IMR-90 (cell line): ENCODE measurements at regions not wholly inside any gene's neighbourhood (a gene's known extent, or its start where the extent isn't known, plus 50 kb on each side); places are given as distances from the start of the nearest gene placed in this dataset.

ENCODE experiments used
- ATAC-seq: fragments of 200-7000 bp; cut with Tn5 transposase; 2 replicates; pipeline ENCODE4 v1.9.1; 2020; ENCODE audit warnings: low read depth, mild to moderate bottlenecking, moderate library complexity
- BruUV-seq: library from RNA; stranded (reverse); fragments of 400-500 nt; replicated peaks from 2 replicates; lab custom pipeline; 2021; lab: Mats Ljungman, UMichigan
- CTCF ChIA-PET: fragments of 300-600 bp; formaldehyde crosslinking; extraction: SDS; loops from one replicate; lab custom pipeline; 2021; ENCODE audit warnings: antibody characterized with exemption; lab: Yijun Ruan, JAX
- POLR2A ChIA-PET: fragments of 300-600 bp; sonication (Branson Sonifier 250); formaldehyde crosslinking; loops from one replicate; lab custom pipeline; 2022; ENCODE audit warnings: antibody characterized with exemption; ENCODE audit not compliant: unreplicated experiment; lab: Charles Lee
- DNase-seq: peaks from one replicate; pipeline ENCODE4 v3.0.0; 2013
- H2AFZ ChIP-seq: replicated peaks from 2 replicates; pipeline ENCODE3; 2013; ENCODE audit warnings: low read length, mild to moderate bottlenecking; ENCODE audit not compliant: poor library complexity
- H2AK5ac ChIP-seq: 2 replicates; pipeline ENCODE4 v1.6.1; 2013; ENCODE audit warnings: low read depth, low read length, inconsistent platforms
- H2AK9ac ChIP-seq: replicated peaks from 2 replicates; pipeline ENCODE3; 2013; ENCODE audit warnings: mild to moderate bottlenecking, low read depth, low read length, moderate library complexity; ENCODE audit not compliant: poor library complexity
- H2BK120ac ChIP-seq: 2 replicates; pipeline ENCODE4 v1.6.1; 2013; ENCODE audit warnings: low read depth, low read length, inconsistent platforms
- H2BK15ac ChIP-seq: 3 replicates; pipeline ENCODE4 v1.6.1; 2013; ENCODE audit warnings: low read depth, low read length, inconsistent platforms
- H2BK20ac ChIP-seq: 2 replicates; pipeline ENCODE4 v1.6.1; 2013; ENCODE audit warnings: low read depth, mild to moderate bottlenecking, inconsistent platforms, low read length, moderate library complexity
- H2BK5ac ChIP-seq: 2 replicates; pipeline ENCODE4 v1.6.1; 2013; ENCODE audit warnings: mild to moderate bottlenecking, low read depth, low read length, inconsistent platforms; ENCODE audit not compliant: poor library complexity, severe bottlenecking
- H3K14ac ChIP-seq: replicated peaks from 2 replicates; pipeline ENCODE4 v1.6.1; 2013; ENCODE audit warnings: low read depth, low read length, inconsistent platforms
- H3K18ac ChIP-seq: 2 replicates; pipeline ENCODE4 v1.6.1; 2013; ENCODE audit warnings: low read depth, low read length, control low read depth
- H3K23ac ChIP-seq: 2 replicates; pipeline ENCODE4 v1.6.1; 2013; ENCODE audit warnings: low read depth, low read length, inconsistent platforms
- H3K27ac ChIP-seq: 2 replicates; pipeline ENCODE4 v1.5.1; 2013; ENCODE audit warnings: mild to moderate bottlenecking, control low read depth, low read length; ENCODE audit not compliant: insufficient read depth
- H3K27me3 ChIP-seq: 2 replicates; pipeline ENCODE4 v1.6.1; 2013; ENCODE audit warnings: low read length; ENCODE audit not compliant: control insufficient read depth, insufficient read depth
- H3K36me3 ChIP-seq: 2 replicates; pipeline ENCODE4 v1.6.1; 2013; ENCODE audit warnings: low read length, mixed read lengths; ENCODE audit not compliant: control insufficient read depth, insufficient read depth
- H3K4ac ChIP-seq: 2 replicates; pipeline ENCODE4 v1.6.1; 2013; ENCODE audit warnings: low read depth, low read length, inconsistent platforms
- H3K4me1 ChIP-seq: 2 replicates; pipeline ENCODE4 v1.6.1; 2013; ENCODE audit warnings: low read length, mixed read lengths; ENCODE audit not compliant: control insufficient read depth, insufficient read depth
- H3K4me2 ChIP-seq: 2 replicates; pipeline ENCODE4 v1.6.1; 2013; ENCODE audit warnings: low read depth, mild to moderate bottlenecking, control low read depth, low read length, moderate library complexity
- H3K4me3 ChIP-seq: 2 replicates; pipeline ENCODE4 v1.5.1; 2013; ENCODE audit warnings: low read depth, mild to moderate bottlenecking, control low read depth, low read length, moderate library complexity; ENCODE audit not compliant: insufficient read depth
- H3K56ac ChIP-seq: 2 replicates; pipeline ENCODE4 v1.6.1; 2013; ENCODE audit warnings: low read length, inconsistent platforms; ENCODE audit not compliant: insufficient read depth; ENCODE audit errors: extremely low read depth
- H3K79me1 ChIP-seq, 2 experiments: 2 replicates each; pipeline ENCODE4 v1.6.1; 2013; ENCODE audit warnings: low read length in 2 of 2, inconsistent platforms in 1 of 2, low read depth in 1 of 2
- H3K9ac ChIP-seq: 2 replicates; pipeline ENCODE4 v1.6.1; 2013; ENCODE audit warnings: low read depth, low read length, control low read depth
- H3K9me1 ChIP-seq: 2 replicates; pipeline ENCODE4 v1.6.1; 2013; ENCODE audit warnings: low read length, inconsistent platforms; ENCODE audit not compliant: insufficient read depth
- H3K9me3 ChIP-seq: 2 replicates; pipeline ENCODE4 v1.6.1; 2013; ENCODE audit warnings: low read length; ENCODE audit not compliant: control insufficient read depth, insufficient read depth
- H4K20me1 ChIP-seq: 2 replicates; pipeline ENCODE4 v1.6.1; 2013; ENCODE audit warnings: low read length, inconsistent platforms; ENCODE audit not compliant: insufficient read depth
- H4K5ac ChIP-seq: 2 replicates; pipeline ENCODE4 v1.6.1; 2013; ENCODE audit warnings: mild to moderate bottlenecking, low read depth, low read length, control low read depth
- H4K8ac ChIP-seq, 2 experiments: 2 replicates each; pipeline ENCODE4 v1.6.1; 2013; ENCODE audit warnings: low read depth in 2 of 2, low read length in 2 of 2, control low read depth in 1 of 2, inconsistent platforms in 1 of 2
- H4K91ac ChIP-seq: 2 replicates; pipeline ENCODE4 v1.6.1; 2013; ENCODE audit warnings: low read depth, low read length, inconsistent platforms; ENCODE audit not compliant: insufficient read depth
- BHLHE40 ChIP-seq: fragments of 150-350 bp; IDR thresholded peaks from 2 replicates; pipeline ENCODE4 v1.6.1; 2016; ENCODE audit warnings: mild to moderate bottlenecking, low read depth, low read length
- CEBPB ChIP-seq: IDR thresholded peaks from 2 replicates; pipeline ENCODE4 v1.6.1; 2012; ENCODE audit warnings: low read depth, low read length, improper control_type of control experiment
- CHD1 ChIP-seq: IDR thresholded peaks from 2 replicates; pipeline ENCODE4 v1.6.1; 2012; ENCODE audit warnings: low read depth, low read length, improper control_type of control experiment
- CTCF ChIP-seq: conservative IDR thresholded peaks from 2 replicates; pipeline ENCODE4 v1.5.1; 2012; ENCODE audit warnings: mild to moderate bottlenecking, low read depth, low read length, improper control_type of control experiment
- ELK1 ChIP-seq: fragments of 150-350 bp; IDR thresholded peaks from 2 replicates; pipeline ENCODE4 v1.6.1; 2016; ENCODE audit warnings: low read depth, mild to moderate bottlenecking, low read length, moderate library complexity, borderline replicate concordance
- FOS ChIP-seq: fragments of 150-350 bp; IDR thresholded peaks from 2 replicates; pipeline ENCODE4 v1.6.1; 2016; ENCODE audit warnings: low read depth, low read length
- MAFK ChIP-seq: IDR thresholded peaks from 2 replicates; pipeline ENCODE4 v1.6.1; 2012; ENCODE audit warnings: low read depth, low read length, improper control_type of control experiment
- MAZ ChIP-seq: IDR thresholded peaks from 2 replicates; pipeline ENCODE4 v1.6.1; 2012; ENCODE audit warnings: low read depth, mild to moderate bottlenecking, low read length, improper control_type of control experiment, moderate library complexity, borderline replicate concordance
- MXI1 ChIP-seq: IDR thresholded peaks from 2 replicates; pipeline ENCODE4 v1.6.1; 2012; ENCODE audit warnings: low read depth, mild to moderate bottlenecking, low read length, moderate library complexity, borderline replicate concordance
- NFE2L2 ChIP-seq: fragments of 150-350 bp; IDR thresholded peaks from 2 replicates; pipeline ENCODE4 v1.6.1; 2016; ENCODE audit warnings: low read depth, mild to moderate bottlenecking, low read length
- POLR2A ChIP-seq: IDR thresholded peaks from 2 replicates; pipeline ENCODE4 v1.6.1; 2012; ENCODE audit warnings: mild to moderate bottlenecking, low read depth, low read length
- RAD21 ChIP-seq: IDR thresholded peaks from 2 replicates; pipeline ENCODE4 v1.6.1; 2012; ENCODE audit warnings: low read length, improper control_type of control experiment
- RCOR1 ChIP-seq: IDR thresholded peaks from 2 replicates; pipeline ENCODE4 v1.6.1; 2012; ENCODE audit warnings: mild to moderate bottlenecking, low read length, improper control_type of control experiment; ENCODE audit not compliant: insufficient replicate concordance
- RFX5 ChIP-seq: IDR thresholded peaks from 2 replicates; pipeline ENCODE4 v1.8.0; 2012; ENCODE audit warnings: low read depth, mild to moderate bottlenecking, low read length, moderate library complexity
- SMC3 ChIP-seq: fragments of 150-350 bp; IDR thresholded peaks from 2 replicates; pipeline ENCODE4 v1.6.1; 2016; ENCODE audit warnings: low read depth, mild to moderate bottlenecking, antibody characterized with exemption, low read length, moderate library complexity
- USF2 ChIP-seq: fragments of 150-350 bp; IDR thresholded peaks from 2 replicates; pipeline ENCODE4 v1.6.1; 2017; ENCODE audit warnings: mild to moderate bottlenecking, antibody characterized with exemption, low read length, low read depth
- WGBS, 2 experiments: methylation state at CpG; one replicate each; pipeline versions ENCODE4 v1.1.5 to v1.1.7; 2013; ENCODE audit warnings: missing lambda C conversion rate in 2 of 2; ENCODE audit not compliant: insufficient read length in 1 of 2; ENCODE audit errors: extremely low coverage in 2 of 2; 5-methylcytosine and 5-hydroxymethylcytosine counted together
- dilution Hi-C: fragments of 300-500 bp; cut with HindIII; formaldehyde crosslinking; loops from one replicate; pipeline ENCODE4 v1.14.3; 2018; ENCODE audit warnings: low sequenced_read_pairs; ENCODE audit not compliant: unreplicated experiment
- in situ Hi-C: fragments of 300-500 bp; cut with MboI; formaldehyde crosslinking; loops from 3 replicates; pipeline ENCODE4 v1.14.3; 2019; ENCODE audit warnings: low sequenced_read_pairs, inconsistent platforms, mixed read lengths
- intact Hi-C: fragments of 100-400 bp; cut with micrococcal nuclease; formaldehyde crosslinking; loops from 2 replicates; pipeline ENCODE4 v1.10.0; 2022

- Histone ChIP-seq H3K27ac (no peak overlapping the region), H2BK15ac (no peak overlapping the region), H3K4ac (no peak overlapping the region), H4K5ac (no peak overlapping the region), H4K91ac (no peak overlapping the region), H3K4me1 (no peaks in the 10 kb centered on the region), H3K23ac (no peak overlapping the region), H3K36me3 (no peaks in the 10 kb centered on the region), H4K20me1 (peaks cover 4% of the 10 kb centered on the region; the same call in 1 of the 2 replicates), H3K56ac (no peak overlapping the region), H2AFZ (no peak overlapping the region), H2BK5ac (no peak overlapping the region), H2AK5ac (no peak overlapping the region), H2AK9ac (no peak overlapping the region), H3K18ac (no peak overlapping the region), H3K9me3 (no peaks in the 10 kb centered on the region), H3K27me3 (no peaks in the 10 kb centered on the region; the same call in 1 of the 2 replicates), H3K79me1 (no peaks in the 10 kb centered on the region), H3K14ac (no peak overlapping the region), H4K8ac (no peak overlapping the region), H3K4me3 (no peak overlapping the region), H3K4me2 (no peak overlapping the region), H2BK120ac (no peak overlapping the region), H3K9me1 (0 out of 2 replicates have a peak, but pooled peaks cover 2% of the 10 kb centered on the region), H3K9ac (no peak overlapping the region), H2BK20ac (no peak overlapping the region)
- in situ Hi-C loops (no loop called here), dilution Hi-C loops (no loop called here), intact Hi-C loops (no loop called here)
- 84% methylated on average over 5 of the region's 10 CpGs; no CpG with 5 or more reads in 1 of the 2 experiments for WGBS, 2 experiments
- CTCF ChIA-PET = no interaction called here
- BruUV-seq = no TSS peak
- TF ChIP-seq FOS = no peak
- TF ChIP-seq SMC3 = no peak
- TF ChIP-seq CHD1 = no peak
- no peak for TF ChIP-seq MAZ
- TF ChIP-seq RFX5 = no peak
- TF ChIP-seq MAFK = no peak
- TF ChIP-seq ELK1 = no peak
- TF ChIP-seq CTCF = no peak
- TF ChIP-seq BHLHE40 = no peak
- no peak for TF ChIP-seq POLR2A
- TF ChIP-seq RAD21 = no peak
- no peak for TF ChIP-seq CEBPB
- TF ChIP-seq USF2 = no peak
- TF ChIP-seq NFE2L2 = no peak
- no peak for TF ChIP-seq MXI1
- TF ChIP-seq RCOR1 = no peak
- no peak for DNase-seq
- POLR2A ChIA-PET = no interaction called here
- ATAC-seq = no peak
Measured at GRCh38 chr11:70636659-70637058, 238.3 kb downstream of the CTTN start.
